ENCODE measurements at regions not wholly inside any gene's neighbourhood (a gene's known extent, or its start where the extent isn't known, plus 50 kb on each side); places are given as distances from the start of the nearest gene placed in this dataset.

GRCh38 chr3:21310891-21311290 is 440.1 kb downstream of the ZNF385D start:
- no peak overlapping the region for H3K4ac ChIP-seq (replicated peaks; ENCODE audit: insufficient read length, low read depth, low read length)
- H3K27me3 ChIP-seq (replicated peaks in 1 of 4; ENCODE audit: control insufficient read depth in 3 of 4, extremely low read depth in 1 of 4, insufficient read depth in 3 of 4, low read length in 3 of 4): no peaks in the 10 kb centered on the region
- no peak overlapping the region for H2AK5ac ChIP-seq (ENCODE audit: low read depth, low read length)
- no peak overlapping the region for H2BK120ac ChIP-seq (replicated peaks; ENCODE audit: low read depth, low read length)
- H4K91ac ChIP-seq (replicated peaks; ENCODE audit: insufficient read length, low read length): no peak overlapping the region
- 100% methylated on average over 1 of the region's 1 CpG; no CpG with 5 or more reads in 1 of the 2 experiments for WGBS, 2 experiments (ENCODE audit: extremely low coverage in 1 of 2, insufficient coverage in 1 of 2, insufficient read length in 1 of 2, insufficient replicate concordance in 2 of 2, low coverage in 1 of 2, low lambda C conversion rate in 2 of 2, missing lambda C conversion rate in 1 of 2)
- no peak overlapping the region for H4K5ac ChIP-seq (ENCODE audit: insufficient read length, low read depth, low read length)
- H3K36me3 ChIP-seq (ENCODE audit: control insufficient read depth in 2 of 4, insufficient read depth in 4 of 4, low read length in 3 of 4): no peaks in the 10 kb centered on the region
- H4K8ac ChIP-seq (ENCODE audit: extremely low read depth, insufficient read depth, low read length): no peak overlapping the region
- CTCF ChIA-PET (ENCODE audit: partially characterized antibody): no interaction called here
- no peak overlapping the region for H3K27ac ChIP-seq (ENCODE audit: low read depth, low read length)
- no peaks in the 10 kb centered on the region for H3K4me1 ChIP-seq (replicated peaks in 1 of 4; ENCODE audit: control insufficient read depth in 3 of 4, insufficient read depth in 4 of 4, low read length in 3 of 4)
- DNase-seq (ENCODE audit: low read depth in 1 of 2, low spot score in 2 of 2) (no peak), FAIRE-seq (no peak)
- POLR2A ChIA-PET (ENCODE audit: partially characterized antibody): no interaction called here
- H2BK12ac ChIP-seq (ENCODE audit: low read depth, low read length): no peak overlapping the region
- H3K79me1 ChIP-seq (ENCODE audit: low read depth, low read length): no peaks in the 10 kb centered on the region
- no peak overlapping the region for H2BK5ac ChIP-seq (ENCODE audit: low read depth, low read length)
- no peak overlapping the region for H2BK20ac ChIP-seq (ENCODE audit: low read length)
- no peak overlapping the region for H3K4me3 ChIP-seq (ENCODE audit: extremely low read depth in 1 of 4, insufficient read depth in 2 of 4, low read depth in 3 of 4, low read length in 4 of 4)
- TF ChIP-seq SIN3A (conservative IDR thresholded peaks at IDR 0.05 in 1 of 2, IDR thresholded peaks at IDR 0.05 in 1 of 2; ENCODE audit: low read depth in 1 of 2, low read length in 2 of 2) (no peak), TAF7 (optimal IDR thresholded peaks at IDR 0.05; ENCODE audit: borderline replicate concordance, low read depth, low read length) (no peak), HDAC6 (IDR thresholded peaks at IDR 0.05; ENCODE audit: low read depth, low read length) (no peak), SRF (IDR thresholded peaks at IDR 0.05; ENCODE audit: low read depth, low read length) (no peak), CBX8 (IDR thresholded peaks at IDR 0.05; ENCODE audit: borderline replicate concordance, low read depth, low read length) (no peak), FOSL1 (IDR thresholded peaks at IDR 0.05; ENCODE audit: insufficient read depth, low read depth, low read length) (no peak), NRF1 (IDR thresholded peaks at IDR 0.05; ENCODE audit: low read depth, low read length) (no peak), KDM1A (IDR thresholded peaks at IDR 0.05; ENCODE audit: borderline replicate concordance, low read length) (no peak), SIX5 (IDR thresholded peaks at IDR 0.05; ENCODE audit: low read depth, low read length) (no peak), CBX5 (IDR thresholded peaks at IDR 0.05; ENCODE audit: low read depth, low read length) (no peak), GTF2F1 (IDR thresholded peaks at IDR 0.05; ENCODE audit: borderline replicate concordance, low read depth, low read length) (no peak)
- no peaks in the 10 kb centered on the region for H3K9me3 ChIP-seq (ENCODE audit: insufficient read depth in 2 of 2, low read depth in 1 of 2, low read length in 1 of 2)
- no peak overlapping the region for H3K56ac ChIP-seq (replicated peaks; ENCODE audit: insufficient read length, low read depth, low read length)
- no peaks in the 10 kb centered on the region for H3K23me2 ChIP-seq (ENCODE audit: low read depth, low read length)
- no peak overlapping the region for H2AFZ ChIP-seq (ENCODE audit: low read length)
- H3K23ac ChIP-seq (ENCODE audit: insufficient read length): no peak overlapping the region
- H3K4me2 ChIP-seq (ENCODE audit: insufficient read depth in 1 of 2, low read depth in 2 of 2, low read length in 2 of 2): no peak overlapping the region
- no peaks in the 10 kb centered on the region for H3K79me2 ChIP-seq (ENCODE audit: control insufficient read depth in 1 of 2, insufficient read depth in 2 of 2, low read length in 2 of 2)
- no peak overlapping the region for H3K9ac ChIP-seq (replicated peaks in 1 of 4; ENCODE audit: extremely low read depth in 1 of 4, low read depth in 3 of 4, low read length in 3 of 4)
- H3K14ac ChIP-seq (ENCODE audit: insufficient read length): no peak overlapping the region
- H2BK15ac ChIP-seq (ENCODE audit: low read length): no peak overlapping the region
- no peaks in the 10 kb centered on the region for H4K20me1 ChIP-seq (replicated peaks in 1 of 2; ENCODE audit: control insufficient read depth in 1 of 2, insufficient read depth in 2 of 2, low read length in 2 of 2)
- no peak overlapping the region for H3K18ac ChIP-seq (ENCODE audit: extremely low read depth, low read length)
